ENCODE measurements at regions not wholly inside any gene's neighbourhood (a gene's known extent, or its start where the extent isn't known, plus 50 kb on each side); places are given as distances from the start of the nearest gene placed in this dataset.
A peak's percentile ranks its signal among the peaks of the same experiment; 100 is the strongest.

DNA sequence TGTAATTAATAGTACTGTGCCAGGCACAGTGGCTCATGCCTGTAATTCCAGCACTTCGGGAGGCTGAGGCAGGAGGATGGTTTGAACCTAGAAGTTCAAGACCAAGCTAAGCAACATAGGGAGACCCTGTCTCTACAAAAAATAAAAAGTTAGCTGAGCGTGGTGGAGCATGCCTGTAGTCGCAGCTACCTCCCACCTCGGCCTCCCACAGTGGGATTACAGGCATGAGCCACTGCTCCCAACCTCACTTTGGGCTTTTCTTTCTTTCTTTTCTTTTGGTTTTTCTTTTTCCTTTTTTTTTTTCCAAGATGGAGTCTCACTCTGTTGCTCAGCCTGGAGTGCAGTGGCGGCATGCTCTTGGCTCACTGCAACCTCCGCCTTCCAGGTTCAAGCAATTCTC is 137.8 kb downstream of the MRM1 start:
- Histone ChIP-seq H3K9me3 (ENCODE audit: control insufficient read depth, insufficient read depth, low read depth, low read length) (no peaks in the 10 kb centered on the region), H3K4me1 (ENCODE audit: control insufficient read depth, insufficient read depth, low read length) (no peaks in the 10 kb centered on the region), H3K4me3 (ENCODE audit: low read depth, low read length) (no peak overlapping the region), H3K27ac (ENCODE audit: extremely low read depth, low read depth, low read length) (no peak overlapping the region), H3K36me3 (ENCODE audit: control insufficient read depth in 2 of 2, insufficient read depth in 1 of 2, low read length in 2 of 2) (no peaks in the 10 kb centered on the region; a peak in 1 of 3 replicates)
- ChIA-PET POLR2A (no interaction called here), CTCF (interaction anchor here (0.6 kb wide), 1 partner anchor 117 kb away, joined by 4 read pairs; no protein-coding TSS in a partner anchor)
- TF ChIP-seq ZFHX2 (tag by site-specific recombination; conservative IDR thresholded peaks at IDR 0.05) (peak; percentile 50), EGR2 (tag by site-specific recombination; IDR thresholded peaks at IDR 0.05; ENCODE audit: low read depth) (peak; percentile 64), BCL11A (tag by site-specific recombination; IDR thresholded peaks at IDR 0.05; ENCODE audit: low read depth) (no peak)

DNA sequence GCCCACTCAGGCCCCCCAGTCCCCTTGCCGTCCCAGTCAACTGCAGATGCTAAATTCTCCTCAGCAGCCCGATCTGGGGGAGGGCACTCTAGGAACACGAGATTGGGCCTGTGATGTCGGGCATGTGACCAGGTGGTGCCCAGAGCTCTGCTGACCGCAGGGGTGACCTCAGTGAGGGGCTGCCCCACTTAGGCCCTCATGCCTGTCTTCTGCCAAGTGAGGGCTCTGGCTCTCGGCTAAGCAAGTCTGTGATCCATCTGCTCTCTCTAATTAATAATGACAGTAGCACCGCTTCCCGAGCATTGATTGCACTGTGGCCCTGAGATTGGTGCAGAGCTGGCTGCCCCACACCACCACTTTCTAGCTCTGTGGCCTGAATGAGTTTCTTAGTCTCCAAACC is 138.8 kb downstream of the MRM1 start:
- no peak overlapping the region for H3K27ac ChIP-seq (ENCODE audit: extremely low read depth, low read depth, low read length)
- ChIA-PET POLR2A (no interaction called here), CTCF (interaction anchor here (0.6 kb wide), 2 partner anchors 871 to 961 kb away, joined by 3 read pairs; no protein-coding TSS in a partner anchor)
- no peaks in the 10 kb centered on the region for H3K4me1 ChIP-seq (ENCODE audit: control insufficient read depth, insufficient read depth, low read length)
- H3K36me3 ChIP-seq (ENCODE audit: control insufficient read depth in 2 of 2, insufficient read depth in 1 of 2, low read length in 2 of 2): no peaks in the 10 kb centered on the region; a peak in 1 of 3 replicates
- H3K4me3 ChIP-seq (ENCODE audit: low read depth, low read length): no peak overlapping the region
- no peak for TF ChIP-seq RBAK (tag by site-specific recombination; IDR thresholded peaks at IDR 0.05)
- no peak for TF ChIP-seq ZNF292 (tag by site-specific recombination; IDR thresholded peaks at IDR 0.05; ENCODE audit: borderline replicate concordance, low read depth)
- TF ChIP-seq ZNF221 (tag by site-specific recombination; IDR thresholded peaks at IDR 0.05; ENCODE audit: borderline replicate concordance): no peak
- TF ChIP-seq ZNF580 (tag by site-specific recombination; IDR thresholded peaks at IDR 0.05): no peak
- TF ChIP-seq ATF2 (tag by site-specific recombination; IDR thresholded peaks at IDR 0.05; ENCODE audit: low read depth): no peak
- no peak for TF ChIP-seq OSR2 (tag by site-specific recombination; IDR thresholded peaks at IDR 0.05)
- TF ChIP-seq ZNF169 (tag by site-specific recombination; IDR thresholded peaks at IDR 0.05): no peak
- TF ChIP-seq ZNF239 (tag by site-specific recombination; IDR thresholded peaks at IDR 0.05): no peak
- no peak for TF ChIP-seq ZNF16 (tag by site-specific recombination; IDR thresholded peaks at IDR 0.05; ENCODE audit: low read depth)
- TF ChIP-seq ZNF23 (tag by site-specific recombination; IDR thresholded peaks at IDR 0.05; ENCODE audit: borderline replicate concordance): no peak
- no peak for TF ChIP-seq KLF8 (tag by site-specific recombination; IDR thresholded peaks at IDR 0.05)
- no peak for TF ChIP-seq ZNF596 (tag by site-specific recombination; IDR thresholded peaks at IDR 0.05)
- no peak for TF ChIP-seq ZNF19 (tag by site-specific recombination; IDR thresholded peaks at IDR 0.05; ENCODE audit: low read depth)
- no peak for TF ChIP-seq ZNF518A (tag by site-specific recombination; conservative IDR thresholded peaks at IDR 0.05; ENCODE audit: low read depth)
- TF ChIP-seq ZNF433 (tag by site-specific recombination; IDR thresholded peaks at IDR 0.05; ENCODE audit: low read depth): no peak
- no peak for TF ChIP-seq ZBTB11 (tag by site-specific recombination; conservative IDR thresholded peaks at IDR 0.05; ENCODE audit: low read depth)
- no peaks in the 10 kb centered on the region for H3K9me3 ChIP-seq (ENCODE audit: control insufficient read depth, insufficient read depth, low read depth, low read length)

All from HEK293 (cell line).